ENCODE measurements at regions not wholly inside any gene's neighbourhood (a gene's known extent, or its start where the extent isn't known, plus 50 kb on each side); places are given as distances from the start of the nearest gene placed in this dataset.

DNA sequence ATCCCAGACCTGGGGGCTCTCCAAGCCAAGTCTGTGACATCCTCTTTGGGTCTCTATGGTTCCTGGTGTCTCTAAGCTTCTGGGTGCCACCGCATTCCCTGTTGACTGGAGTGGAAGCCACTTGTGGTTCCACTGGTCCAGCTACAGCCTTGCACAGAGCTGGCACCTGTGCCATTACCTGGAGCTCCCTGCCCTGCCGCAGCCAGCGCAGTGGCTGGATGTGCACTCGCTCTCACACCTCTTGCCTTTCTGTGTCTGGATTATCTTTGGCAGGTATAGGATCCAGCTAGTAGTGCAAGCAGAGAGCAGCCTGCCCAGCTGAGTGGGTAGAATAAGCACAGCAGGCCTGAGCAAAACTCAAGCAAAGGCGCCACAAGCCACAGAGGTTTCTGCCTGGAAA is 1635.5 kb downstream of the OTOL1 start:
- TF ChIP-seq, protein P1, sequence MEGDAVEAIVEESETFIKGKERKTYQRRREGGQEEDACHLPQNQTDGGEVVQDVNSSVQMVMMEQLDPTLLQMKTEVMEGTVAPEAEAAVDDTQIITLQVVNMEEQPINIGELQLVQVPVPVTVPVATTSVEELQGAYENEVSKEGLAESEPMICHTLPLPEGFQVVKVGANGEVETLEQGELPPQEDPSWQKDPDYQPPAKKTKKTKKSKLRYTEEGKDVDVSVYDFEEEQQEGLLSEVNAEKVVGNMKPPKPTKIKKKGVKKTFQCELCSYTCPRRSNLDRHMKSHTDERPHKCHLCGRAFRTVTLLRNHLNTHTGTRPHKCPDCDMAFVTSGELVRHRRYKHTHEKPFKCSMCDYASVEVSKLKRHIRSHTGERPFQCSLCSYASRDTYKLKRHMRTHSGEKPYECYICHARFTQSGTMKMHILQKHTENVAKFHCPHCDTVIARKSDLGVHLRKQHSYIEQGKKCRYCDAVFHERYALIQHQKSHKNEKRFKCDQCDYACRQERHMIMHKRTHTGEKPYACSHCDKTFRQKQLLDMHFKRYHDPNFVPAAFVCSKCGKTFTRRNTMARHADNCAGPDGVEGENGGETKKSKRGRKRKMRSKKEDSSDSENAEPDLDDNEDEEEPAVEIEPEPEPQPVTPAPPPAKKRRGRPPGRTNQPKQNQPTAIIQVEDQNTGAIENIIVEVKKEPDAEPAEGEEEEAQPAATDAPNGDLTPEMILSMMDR (IDR thresholded peaks at IDR 0.05; ENCODE audit: low read depth, low read length, missing control alignments), result no peak
- H3K4me3 ChIP-seq (replicated peaks; ENCODE audit: low read depth, low read length), result no peak overlapping the region
- no peak for DNase-seq (ENCODE audit: extremely low read depth, low read depth)

DNA sequence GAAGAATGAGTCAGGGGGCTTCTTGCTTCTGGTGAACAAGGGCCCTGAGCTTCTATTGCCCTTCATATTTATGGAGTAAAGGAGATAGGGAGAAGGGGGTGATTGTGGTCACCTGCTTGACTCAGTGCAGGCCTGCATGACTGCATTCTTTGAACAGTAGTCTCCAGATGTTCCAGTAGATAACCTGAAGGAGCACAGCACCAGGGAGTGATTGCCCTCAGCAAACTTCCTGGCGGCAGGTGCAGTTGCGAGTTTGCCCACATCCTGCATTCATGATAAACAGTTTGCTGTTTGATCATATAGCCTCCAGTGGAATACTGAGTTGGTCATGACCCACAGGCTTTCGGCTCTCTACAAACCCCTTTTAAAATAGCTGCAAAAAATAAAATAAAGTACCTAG is 1632.7 kb downstream of the OTOL1 start:
- no peak overlapping the region for H3K4me3 ChIP-seq (replicated peaks; ENCODE audit: low read depth, low read length)
- TF ChIP-seq, protein P1 (IDR thresholded peaks at IDR 0.05; ENCODE audit: low read depth, low read length, missing control alignments), result no peak
- no peak for DNase-seq (ENCODE audit: extremely low read depth, low read depth)

DNA sequence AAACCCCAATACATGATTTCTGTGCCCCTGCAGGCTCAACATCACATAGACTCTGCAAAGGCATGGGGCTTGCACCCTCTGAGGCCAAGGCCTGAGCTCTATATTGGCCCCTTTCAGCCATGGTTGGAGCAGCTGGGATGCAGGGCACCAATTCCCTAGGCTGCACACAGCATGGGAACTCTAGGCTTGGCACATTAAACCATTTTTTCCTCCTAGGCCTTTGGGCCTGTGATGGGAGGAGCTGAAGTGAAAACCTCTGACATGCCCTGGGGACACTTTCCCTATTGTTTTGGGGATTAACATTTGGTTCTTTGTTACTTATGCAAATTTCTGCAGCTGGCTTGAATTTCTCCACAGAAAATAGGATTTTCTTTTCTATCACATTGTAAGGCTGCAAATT is 1629.5 kb downstream of the OTOL1 start:
- no peak overlapping the region for H3K4me3 ChIP-seq (replicated peaks; ENCODE audit: low read depth, low read length)
- TF ChIP-seq, protein P1 (IDR thresholded peaks at IDR 0.05; ENCODE audit: low read depth, low read length, missing control alignments), result no peak
- no peak for DNase-seq (ENCODE audit: extremely low read depth, low read depth)

All from HFF-Myc (cell line).